ENCODE measurements at regions not wholly inside any gene's neighbourhood (a gene's known extent, or its start where the extent isn't known, plus 50 kb on each side); places are given as distances from the start of the nearest gene placed in this dataset.

GRCh38 chr11:44463751-44464150, 101.7 kb upstream of the CD82 start:
- intact Hi-C loops (cut with DNase I), result no loop called here

GRCh38 chr11:44464741-44465140, 100.7 kb upstream of the CD82 start:
- Histone ChIP-seq H3K4me3 (no peak overlapping the region), H3K36me3 (no peaks in the 10 kb centered on the region), H3K27ac (no peak overlapping the region), H3K4me1 (ENCODE audit: insufficient read depth) (no peaks in the 10 kb centered on the region), H3K9me3 (no peaks in the 10 kb centered on the region), H3K27me3 (no peaks in the 10 kb centered on the region)
- no peak for TF ChIP-seq POLR2A (IDR thresholded peaks at IDR 0.05)
- no peak for TF ChIP-seq CTCF (IDR thresholded peaks at IDR 0.05)
- no peak for TF ChIP-seq EP300 (IDR thresholded peaks at IDR 0.05)
- intact Hi-C loops (cut with DNase I), result no loop called here
- no peak for DNase-seq
- 88 to 96% (median 88%) methylated on average over 1 of the region's 1 CpG for WGBS, 3 donors

More at GRCh38 chr11:44463751-44464150, 101.7 kb upstream of the CD82 start:
- Histone ChIP-seq H3K36me3 (no peaks in the 10 kb centered on the region), H3K9me3 (no peaks in the 10 kb centered on the region), H3K4me3 (no peak overlapping the region), H3K27ac (no peak overlapping the region), H3K4me1 (ENCODE audit: insufficient read depth) (no peaks in the 10 kb centered on the region), H3K27me3 (no peaks in the 10 kb centered on the region)
- TF ChIP-seq CTCF (IDR thresholded peaks at IDR 0.05) (no peak), POLR2A (IDR thresholded peaks at IDR 0.05) (no peak), EP300 (IDR thresholded peaks at IDR 0.05) (no peak)
- DNase-seq, result no peak
- WGBS, 3 donors, result 90 to 98% (median 94%) methylated on average over 5 of the region's 5 CpGs

GRCh38 chr11:44466531-44467205, 98.8 kb upstream of the CD82 start:
- no peaks in the 10 kb centered on the region for H3K27me3 ChIP-seq
- H3K27ac ChIP-seq, result no peak overlapping the region
- H3K36me3 ChIP-seq, result no peaks in the 10 kb centered on the region
- TF ChIP-seq POLR2A (IDR thresholded peaks at IDR 0.05), result no peak
- intact Hi-C loops (cut with DNase I), result no loop called here
- no peaks in the 10 kb centered on the region for H3K9me3 ChIP-seq
- no peak overlapping the region for H3K4me3 ChIP-seq
- DNase-seq, result no peak
- WGBS, 3 donors, result 50 to 61% (median 60%) methylated on average over 24 of the region's 24 CpGs
- H3K4me1 ChIP-seq (ENCODE audit: insufficient read depth), result no peaks in the 10 kb centered on the region

GRCh38 chr11:44467413-44467812, 98.0 kb upstream of the CD82 start:
- H3K4me1 ChIP-seq (ENCODE audit: insufficient read depth), result no peaks in the 10 kb centered on the region
- intact Hi-C loops (cut with DNase I), result no loop called here
- no peaks in the 10 kb centered on the region for H3K9me3 ChIP-seq
- no peak for DNase-seq
- WGBS, 3 donors, result 60 to 83% (median 71%) methylated on average over 1 of the region's 1 CpG
- TF ChIP-seq POLR2A (IDR thresholded peaks at IDR 0.05) (no peak), CTCF (IDR thresholded peaks at IDR 0.05) (no peak), EP300 (IDR thresholded peaks at IDR 0.05) (no peak)
- no peaks in the 10 kb centered on the region for H3K27me3 ChIP-seq
- no peak overlapping the region for H3K27ac ChIP-seq
- H3K4me3 ChIP-seq, result no peak overlapping the region
- no peaks in the 10 kb centered on the region for H3K36me3 ChIP-seq

GRCh38 chr11:44467931-44468330, 97.5 kb upstream of the CD82 start:
- TF ChIP-seq EP300 (IDR thresholded peaks at IDR 0.05) (no peak), POLR2A (IDR thresholded peaks at IDR 0.05) (no peak), CTCF (IDR thresholded peaks at IDR 0.05) (no peak)
- no peak for DNase-seq
- intact Hi-C loops (cut with DNase I), result no loop called here
- Histone ChIP-seq H3K27ac (no peak overlapping the region), H3K4me3 (no peak overlapping the region), H3K27me3 (no peaks in the 10 kb centered on the region), H3K9me3 (no peaks in the 10 kb centered on the region), H3K4me1 (ENCODE audit: insufficient read depth) (no peaks in the 10 kb centered on the region), H3K36me3 (no peaks in the 10 kb centered on the region)
- WGBS, 3 donors, result 64 to 73% (median 69%) methylated on average over 5 of the region's 5 CpGs

Data from ovary (tissue), 7 donors.